Hematopoietic multipotent progenitor cell treated with erythropoietin and hydrocortisone succinate and interleukin-3 and kit ligand, for 6 days (in vitro differentiated cells): ENCODE measurements at regions not wholly inside any gene's neighbourhood (a gene's known extent, or its start where the extent isn't known, plus 50 kb on each side); places are given as distances from the start of the nearest gene placed in this dataset.

ENCODE experiments used
- DNase-seq: peaks from one replicate; pipeline ENCODE4 v3.0.0-alpha.2; 2015

DNA sequence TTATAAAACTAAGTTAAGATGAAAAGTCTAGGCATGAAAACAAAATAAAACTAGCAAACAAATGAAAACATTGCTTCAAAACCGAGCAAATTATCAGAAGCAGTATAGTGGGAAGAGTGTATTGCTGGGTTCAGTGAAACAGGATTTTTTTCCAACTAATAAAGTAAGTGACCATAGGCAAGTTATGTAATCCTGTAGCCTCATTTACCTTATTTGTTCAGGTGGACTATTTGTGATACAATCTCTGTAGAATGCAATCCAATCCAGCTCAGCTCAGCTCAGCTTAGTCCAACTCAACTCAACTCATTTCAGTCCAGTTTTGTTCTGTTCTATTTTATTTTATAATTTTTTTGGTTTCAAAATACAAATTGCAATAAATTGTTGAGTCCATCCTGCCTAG is 276.7 kb upstream of the LRIG3 start:
- no peak for DNase-seq

DNA sequence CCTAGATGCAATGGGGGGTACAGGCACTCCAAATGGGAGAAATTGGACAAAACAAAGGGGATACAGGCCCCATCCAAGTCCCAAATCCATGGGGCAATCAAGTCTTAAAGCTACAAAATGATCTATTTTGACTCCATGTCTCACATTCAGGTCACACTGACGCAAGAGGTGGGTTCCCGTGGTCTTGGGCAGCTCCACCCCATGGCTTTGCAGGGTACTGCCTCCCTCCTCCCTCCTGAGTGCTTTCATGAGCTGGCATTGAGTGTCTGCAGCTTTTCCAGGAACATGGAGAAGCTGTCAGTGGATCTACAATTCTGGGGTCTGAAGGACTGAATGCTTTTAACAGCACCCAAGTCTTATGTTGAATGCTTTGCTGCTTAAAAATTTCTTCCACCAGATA is 274.5 kb upstream of the LRIG3 start:
- no peak for DNase-seq

GRCh38 chr12:59193476-59194050 is 273.3 kb upstream of the LRIG3 start:
- DNase-seq: no peak

GRCh38 chr12:59191372-59191771 is 271.1 kb upstream of the LRIG3 start:
- no peak for DNase-seq

DNA sequence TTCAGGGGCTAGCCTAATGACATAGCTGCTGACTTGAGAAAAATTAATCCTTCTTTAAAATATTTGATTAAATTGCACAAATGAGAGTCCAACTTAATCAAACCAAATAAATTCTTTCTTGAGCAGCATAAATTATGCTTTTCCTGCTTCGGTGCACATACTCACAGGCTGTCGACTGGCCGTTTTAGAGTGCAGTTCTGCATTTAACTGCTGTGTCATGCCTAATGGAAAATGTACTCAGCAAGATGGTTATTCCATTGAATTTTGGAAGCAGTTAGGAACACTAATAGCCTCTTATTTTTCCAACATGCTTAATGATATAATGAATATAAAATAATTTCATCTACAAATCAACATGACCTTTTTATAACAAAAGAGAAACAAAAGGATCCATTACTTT is 266.1 kb upstream of the LRIG3 start:
- no peak for DNase-seq

DNA sequence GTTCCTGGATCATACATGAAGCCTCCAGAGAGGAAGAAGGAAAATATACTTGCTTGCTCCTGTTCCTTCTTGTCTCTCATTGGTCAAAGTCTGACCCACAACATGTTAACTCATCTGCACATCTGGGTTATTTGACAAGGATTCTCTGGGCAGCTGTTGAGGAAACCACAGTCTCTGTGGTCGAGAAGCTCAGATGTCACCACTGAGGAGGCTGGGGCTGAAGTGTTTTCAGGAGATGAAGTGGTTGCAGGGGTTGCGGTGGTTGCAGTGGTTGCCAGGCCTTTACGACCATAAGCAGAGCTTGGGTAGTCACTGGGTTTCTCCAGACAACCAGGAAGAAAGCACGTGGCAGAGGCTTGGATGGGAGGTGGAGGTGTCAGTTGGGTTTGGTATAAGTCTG is 265.0 kb upstream of the LRIG3 start:
- peak; percentile 58 for DNase-seq

- no peak for DNase-seq
Measured at GRCh38 chr12:59182658-59183455, 262.6 kb upstream of the LRIG3 start.

- DNase-seq: no peak
Measured at GRCh38 chr12:59182191-59182590, 261.9 kb upstream of the LRIG3 start.

GRCh38 chr12:59181196-59181777 is 261.0 kb upstream of the LRIG3 start:
- DNase-seq: no peak

DNA sequence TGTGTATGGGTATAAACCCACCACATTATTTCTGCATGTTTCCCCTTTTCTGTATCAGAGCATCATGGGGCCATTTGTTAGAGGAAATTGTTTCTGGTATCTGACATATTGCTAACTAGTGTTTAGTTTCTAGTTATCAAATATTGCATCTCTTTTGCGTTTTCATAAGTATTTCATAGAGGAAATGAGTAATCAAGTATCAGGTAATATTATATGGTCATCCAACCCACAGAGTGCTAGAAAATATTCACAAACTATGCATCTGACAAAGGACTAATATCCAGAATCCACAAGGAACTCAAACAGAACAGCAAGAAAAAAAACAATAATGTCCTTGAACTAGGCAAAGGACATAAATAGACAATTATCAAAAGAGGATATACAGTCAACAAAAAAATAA is 258.9 kb upstream of the LRIG3 start:
- DNase-seq: no peak

DNA sequence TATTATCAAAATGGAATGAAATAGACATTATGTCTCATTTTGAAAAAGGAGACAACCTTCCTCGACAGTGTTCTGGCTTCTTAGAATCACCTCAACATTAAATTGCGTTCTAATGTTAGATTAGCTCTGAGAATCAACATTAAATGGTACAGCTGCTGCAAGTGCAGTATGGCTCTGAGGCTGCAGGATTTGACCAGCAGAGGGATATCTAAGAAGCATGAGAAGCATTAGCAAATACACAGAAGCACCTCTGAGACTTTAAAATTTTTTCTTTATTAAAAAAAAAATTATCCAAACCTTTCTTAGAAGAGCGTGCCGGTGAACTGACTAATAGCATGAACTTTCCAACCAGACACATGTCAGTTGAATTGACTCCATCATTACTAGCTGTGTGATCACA is 253.4 kb upstream of the LRIG3 start:
- DNase-seq: no peak

- DNase-seq: no peak
Measured at GRCh38 chr12:59168647-59169046, 248.3 kb upstream of the LRIG3 start.

GRCh38 chr12:59166457-59166856 is 246.2 kb upstream of the LRIG3 start:
- no peak for DNase-seq

GRCh38 chr12:59164991-59165718 is 244.9 kb upstream of the LRIG3 start:
- peak; percentile 67 for DNase-seq

- DNase-seq: no peak
Measured at GRCh38 chr12:59164226-59164625, 243.9 kb upstream of the LRIG3 start.

- no peak for DNase-seq
Measured at GRCh38 chr12:59158681-59159080, 238.4 kb upstream of the LRIG3 start.

- DNase-seq: no peak
Measured at GRCh38 chr12:59158066-59158465, 237.8 kb upstream of the LRIG3 start.

DNA sequence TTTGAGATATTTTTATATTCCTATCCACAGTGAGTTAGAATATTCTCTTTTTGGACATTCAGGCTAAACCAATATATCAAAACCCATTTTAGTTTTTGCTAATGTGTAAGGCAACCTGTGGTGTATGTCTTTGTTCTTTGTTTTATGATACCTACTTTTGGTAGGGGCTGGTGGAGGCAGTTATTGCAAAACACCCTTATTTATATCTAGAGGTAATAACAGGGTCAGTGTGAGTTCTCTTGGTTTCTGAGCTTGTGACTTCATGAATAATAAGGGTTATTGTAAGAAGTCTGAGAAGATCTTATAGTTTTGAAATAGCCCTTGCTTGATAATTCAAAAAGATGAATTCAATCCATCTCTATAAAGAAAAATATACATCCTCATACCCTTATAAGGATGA is 235.1 kb upstream of the LRIG3 start:
- DNase-seq: no peak

GRCh38 chr12:59151243-59151642 is 230.9 kb upstream of the LRIG3 start:
- no peak for DNase-seq

DNA sequence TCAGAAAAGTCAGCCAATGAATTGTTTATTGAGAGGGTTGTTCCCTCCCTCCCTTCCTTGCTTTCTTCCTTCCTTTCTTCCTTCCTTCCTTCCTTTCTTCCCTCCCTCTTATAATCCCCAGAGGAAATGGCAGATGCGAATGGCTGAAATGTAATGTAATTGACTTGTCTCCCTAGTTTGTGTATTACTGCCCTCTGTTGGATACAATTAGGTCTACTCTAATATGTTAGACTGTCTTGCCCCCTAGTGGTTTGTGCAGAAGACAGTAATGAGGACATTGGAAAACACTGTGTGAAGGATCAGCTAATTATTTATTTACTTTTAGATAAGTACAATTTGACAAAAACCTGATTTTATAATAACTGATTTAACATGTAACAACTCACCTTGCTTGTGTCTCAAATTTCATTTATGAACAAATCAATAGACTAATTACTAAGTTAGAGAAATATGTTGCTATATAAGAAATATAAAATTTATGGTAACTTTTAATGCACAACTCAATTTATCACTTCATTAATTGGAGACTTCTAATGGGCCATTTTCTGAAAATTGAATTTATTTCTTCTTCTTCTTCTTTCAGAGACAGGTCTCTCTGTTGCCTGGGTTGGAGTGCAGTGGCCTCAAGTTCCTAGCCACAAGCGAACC is 229.8 kb upstream of the LRIG3 start:
- DNase-seq: peak; percentile 93

DNA sequence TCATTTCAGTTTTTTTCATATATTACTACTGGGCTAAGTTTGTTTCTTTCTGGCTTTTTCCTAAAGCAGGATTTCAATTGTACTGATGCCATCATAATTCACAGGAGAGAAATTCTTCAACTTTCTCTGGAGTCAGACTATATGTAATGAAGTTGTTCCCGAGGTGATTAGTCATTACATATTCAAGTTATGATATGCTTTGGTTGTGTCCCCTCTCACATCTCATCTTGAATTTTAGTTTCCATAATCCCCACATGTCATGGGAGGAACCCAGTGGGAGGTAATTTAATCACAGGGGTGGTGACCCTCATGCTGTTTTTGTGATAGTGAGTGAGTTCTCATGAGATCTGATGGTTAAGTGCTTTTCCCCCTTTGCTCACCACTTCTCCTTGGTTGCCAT is 227.5 kb upstream of the LRIG3 start:
- no peak for DNase-seq

- no peak for DNase-seq
Measured at GRCh38 chr12:59142183-59142790, 222.0 kb upstream of the LRIG3 start.

GRCh38 chr12:59134750-59135149 is 214.4 kb upstream of the LRIG3 start:
- DNase-seq: no peak
